ENCODE measurements at regions not wholly inside any gene's neighbourhood (a gene's known extent, or its start where the extent isn't known, plus 50 kb on each side); places are given as distances from the start of the nearest gene placed in this dataset.

- Histone ChIP-seq H3K4me3 (no peak overlapping the region), H3K36me3 (no peaks in the 10 kb centered on the region), H3K27me3 (peaks cover 0 to 26% of the 10 kb centered on the region in 2 donors), H3K9me3 (no peaks in the 10 kb centered on the region), H3K27ac (no peak overlapping the region), H3K4me1 (peaks cover 0 to 13% (median 0%) of the 10 kb centered on the region in 4 donors)
- TF ChIP-seq EP300 (IDR thresholded peaks at IDR 0.05): no peak
- TF ChIP-seq, protein P1, sequence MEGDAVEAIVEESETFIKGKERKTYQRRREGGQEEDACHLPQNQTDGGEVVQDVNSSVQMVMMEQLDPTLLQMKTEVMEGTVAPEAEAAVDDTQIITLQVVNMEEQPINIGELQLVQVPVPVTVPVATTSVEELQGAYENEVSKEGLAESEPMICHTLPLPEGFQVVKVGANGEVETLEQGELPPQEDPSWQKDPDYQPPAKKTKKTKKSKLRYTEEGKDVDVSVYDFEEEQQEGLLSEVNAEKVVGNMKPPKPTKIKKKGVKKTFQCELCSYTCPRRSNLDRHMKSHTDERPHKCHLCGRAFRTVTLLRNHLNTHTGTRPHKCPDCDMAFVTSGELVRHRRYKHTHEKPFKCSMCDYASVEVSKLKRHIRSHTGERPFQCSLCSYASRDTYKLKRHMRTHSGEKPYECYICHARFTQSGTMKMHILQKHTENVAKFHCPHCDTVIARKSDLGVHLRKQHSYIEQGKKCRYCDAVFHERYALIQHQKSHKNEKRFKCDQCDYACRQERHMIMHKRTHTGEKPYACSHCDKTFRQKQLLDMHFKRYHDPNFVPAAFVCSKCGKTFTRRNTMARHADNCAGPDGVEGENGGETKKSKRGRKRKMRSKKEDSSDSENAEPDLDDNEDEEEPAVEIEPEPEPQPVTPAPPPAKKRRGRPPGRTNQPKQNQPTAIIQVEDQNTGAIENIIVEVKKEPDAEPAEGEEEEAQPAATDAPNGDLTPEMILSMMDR (IDR thresholded peaks at IDR 0.05): no peak
- TF ChIP-seq POLR2A (IDR thresholded peaks at IDR 0.05): no peak
- WGBS, 2 donors: 64 to 66% methylated on average over 12 of the region's 12 CpGs
- no peak for DNase-seq (ENCODE audit: low spot score in 2 of 2)
Measured at GRCh38 chr17:73757420-73757819, 113.2 kb upstream of the SDK2 start.

GRCh38 chr17:73758245-73758644 lies 114.0 kb upstream of the SDK2 start:
- Histone ChIP-seq H3K27ac (no peak overlapping the region), H3K27me3 (peaks cover 0 to 26% of the 10 kb centered on the region in 2 donors), H3K4me3 (no peak overlapping the region), H3K9me3 (no peaks in the 10 kb centered on the region), H3K4me1 (peaks cover 0 to 20% (median 0%) of the 10 kb centered on the region in 4 donors), H3K36me3 (no peaks in the 10 kb centered on the region)
- WGBS, 2 donors: 54 to 57% methylated on average over 7 of the region's 7 CpGs
- no peak for TF ChIP-seq POLR2A (IDR thresholded peaks at IDR 0.05)
- TF ChIP-seq, protein P1 (IDR thresholded peaks at IDR 0.05): no peak
- no peak for DNase-seq (ENCODE audit: low spot score in 2 of 2)

- no peak overlapping the region for H3K4me3 ChIP-seq
- TF ChIP-seq POLR2A (IDR thresholded peaks at IDR 0.05) (no peak), EP300 (IDR thresholded peaks at IDR 0.05) (no peak)
- TF ChIP-seq, protein P1 (IDR thresholded peaks at IDR 0.05): no peak
- H3K27ac ChIP-seq: no peak overlapping the region
- peaks cover 0 to 20% (median 0%) of the 10 kb centered on the region in 4 donors for H3K4me1 ChIP-seq
- no peaks in the 10 kb centered on the region for H3K36me3 ChIP-seq
- no peak for DNase-seq (ENCODE audit: low spot score in 2 of 2)
- H3K9me3 ChIP-seq: no peaks in the 10 kb centered on the region
- WGBS, 2 donors: 66 to 81% methylated on average over 8 of the region's 8 CpGs
- H3K27me3 ChIP-seq: peaks cover 0 to 18% of the 10 kb centered on the region in 2 donors
Measured at GRCh38 chr17:73759324-73759723, 115.1 kb upstream of the SDK2 start.

- Histone ChIP-seq H3K4me1 (peaks cover 0 to 20% (median 0%) of the 10 kb centered on the region in 4 donors), H3K27ac (no peak overlapping the region), H3K4me3 (no peak overlapping the region), H3K27me3 (peaks cover 0 to 18% of the 10 kb centered on the region in 2 donors), H3K36me3 (no peaks in the 10 kb centered on the region), H3K9me3 (no peaks in the 10 kb centered on the region)
- 52 to 55% methylated on average over 18 of the region's 18 CpGs for WGBS, 2 donors
- DNase-seq (ENCODE audit: low spot score in 2 of 2): no peak
- TF ChIP-seq, protein P1 (IDR thresholded peaks at IDR 0.05): no peak
- TF ChIP-seq EP300 (IDR thresholded peaks at IDR 0.05) (no peak), POLR2A (IDR thresholded peaks at IDR 0.05) (no peak)
Measured at GRCh38 chr17:73759734-73760438, 115.6 kb upstream of the SDK2 start.

DNA sequence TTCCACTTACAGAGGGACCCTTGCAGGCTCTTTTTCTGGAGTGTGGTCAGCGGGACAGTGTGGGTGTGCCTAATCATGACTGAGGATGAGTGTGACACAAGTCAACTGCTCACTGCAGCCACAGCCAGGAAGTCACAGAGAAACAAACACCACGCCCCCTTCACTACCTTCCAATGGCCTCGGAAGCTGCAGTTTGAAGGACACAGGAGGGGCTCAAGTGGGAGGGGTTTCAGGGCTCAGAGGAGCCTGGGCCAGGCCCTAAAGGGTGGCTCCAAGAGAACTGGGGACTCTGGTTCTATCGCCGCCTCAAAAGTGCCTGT lies 116.2 kb upstream of the SDK2 start:
- Histone ChIP-seq H3K27ac (no peak overlapping the region), H3K4me1 (peaks cover 0 to 20% (median 0%) of the 10 kb centered on the region in 4 donors), H3K27me3 (peaks cover 0 to 18% of the 10 kb centered on the region in 2 donors), H3K9me3 (no peaks in the 10 kb centered on the region), H3K36me3 (no peaks in the 10 kb centered on the region), H3K4me3 (no peak overlapping the region)
- WGBS, 2 donors: 86 to 91% methylated on average over 5 of the region's 5 CpGs
- DNase-seq (ENCODE audit: low spot score in 2 of 2): no peak
- TF ChIP-seq EP300 (IDR thresholded peaks at IDR 0.05) (no peak), POLR2A (IDR thresholded peaks at IDR 0.05) (no peak)
- TF ChIP-seq, protein P1 (IDR thresholded peaks at IDR 0.05): no peak

Data from tibial nerve (tissue), 4 donors.